AG09309 (cell line): ENCODE measurements at regions not wholly inside any gene's neighbourhood (a gene's known extent, or its start where the extent isn't known, plus 50 kb on each side); places are given as distances from the start of the nearest gene placed in this dataset.

Experiments used
- DNase-seq: peaks from one replicate; pipeline ENCODE4 v3.0.0-alpha.2; 2010; ENCODE audit warnings: low read depth
- H3K4me3 ChIP-seq: 2 replicates; pipeline ENCODE4 v1.5.1; 2011; ENCODE audit warnings: mild to moderate bottlenecking, low read depth, low read length, moderate library complexity; ENCODE audit not compliant: control insufficient read depth
- TF ChIP-seq, protein P1 (sequence below): IDR thresholded peaks from 2 replicates; pipeline ENCODE4 v1.5.1; 2011; ENCODE audit warnings: mild to moderate bottlenecking, low read depth, low read length, inconsistent platforms; ENCODE audit not compliant: insufficient read depth, control insufficient read depth; ENCODE audit errors: missing control alignments

- DNase-seq: no peak
Observed at GRCh38 chr18:79610461-79611039, 69.1 kb upstream of the CTDP1 start.

DNA sequence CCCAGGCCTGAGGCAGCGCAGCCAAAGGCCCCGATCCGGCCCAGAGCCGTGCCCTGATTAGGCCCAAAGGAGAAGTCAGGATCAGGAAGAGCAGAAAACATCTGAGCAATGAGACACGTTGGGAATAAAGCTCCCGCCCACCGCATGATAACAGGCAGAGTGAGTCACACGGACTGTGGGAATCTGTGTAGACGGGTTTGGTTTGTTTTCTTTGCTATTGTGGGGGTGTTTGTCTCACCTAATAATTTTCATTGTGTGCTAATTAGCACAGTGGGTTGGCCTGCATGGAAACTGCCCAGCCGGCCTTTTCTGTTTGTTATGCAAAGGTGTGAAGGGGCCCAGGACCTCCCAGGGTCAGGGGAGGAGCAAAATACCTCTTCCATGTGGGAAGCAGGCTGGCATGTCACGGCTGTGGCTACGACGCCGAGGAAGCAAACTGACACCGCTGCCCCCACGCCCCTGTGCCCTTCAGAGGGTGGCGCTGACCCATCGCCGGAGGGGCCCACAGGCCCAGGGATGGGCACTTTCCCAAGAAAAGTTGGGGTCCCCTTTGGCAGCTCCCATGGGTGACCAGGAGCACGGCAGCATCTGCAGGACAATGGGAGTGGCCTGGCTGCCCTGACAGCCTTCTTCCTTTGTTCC lies 68.4 kb upstream of the CTDP1 start:
- DNase-seq: no peak
- TF ChIP-seq, protein P1, sequence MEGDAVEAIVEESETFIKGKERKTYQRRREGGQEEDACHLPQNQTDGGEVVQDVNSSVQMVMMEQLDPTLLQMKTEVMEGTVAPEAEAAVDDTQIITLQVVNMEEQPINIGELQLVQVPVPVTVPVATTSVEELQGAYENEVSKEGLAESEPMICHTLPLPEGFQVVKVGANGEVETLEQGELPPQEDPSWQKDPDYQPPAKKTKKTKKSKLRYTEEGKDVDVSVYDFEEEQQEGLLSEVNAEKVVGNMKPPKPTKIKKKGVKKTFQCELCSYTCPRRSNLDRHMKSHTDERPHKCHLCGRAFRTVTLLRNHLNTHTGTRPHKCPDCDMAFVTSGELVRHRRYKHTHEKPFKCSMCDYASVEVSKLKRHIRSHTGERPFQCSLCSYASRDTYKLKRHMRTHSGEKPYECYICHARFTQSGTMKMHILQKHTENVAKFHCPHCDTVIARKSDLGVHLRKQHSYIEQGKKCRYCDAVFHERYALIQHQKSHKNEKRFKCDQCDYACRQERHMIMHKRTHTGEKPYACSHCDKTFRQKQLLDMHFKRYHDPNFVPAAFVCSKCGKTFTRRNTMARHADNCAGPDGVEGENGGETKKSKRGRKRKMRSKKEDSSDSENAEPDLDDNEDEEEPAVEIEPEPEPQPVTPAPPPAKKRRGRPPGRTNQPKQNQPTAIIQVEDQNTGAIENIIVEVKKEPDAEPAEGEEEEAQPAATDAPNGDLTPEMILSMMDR: no peak

More at GRCh38 chr18:79610461-79611039, 69.1 kb upstream of the CTDP1 start:
- H3K4me3 ChIP-seq: no peak overlapping the region
- TF ChIP-seq, protein P1: no peak

GRCh38 chr18:79612291-79613108 lies 67.1 kb upstream of the CTDP1 start:
- TF ChIP-seq, protein P1: no peak
- no peak for DNase-seq
- H3K4me3 ChIP-seq: no peak overlapping the region

More for the DNA sequence above, 68.4 kb upstream of the CTDP1 start:
- no peak overlapping the region for H3K4me3 ChIP-seq

- H3K4me3 ChIP-seq: no peak overlapping the region
- TF ChIP-seq, protein P1: no peak
- DNase-seq: no peak
Observed at GRCh38 chr18:79613186-79613931, 66.2 kb upstream of the CTDP1 start.

DNA sequence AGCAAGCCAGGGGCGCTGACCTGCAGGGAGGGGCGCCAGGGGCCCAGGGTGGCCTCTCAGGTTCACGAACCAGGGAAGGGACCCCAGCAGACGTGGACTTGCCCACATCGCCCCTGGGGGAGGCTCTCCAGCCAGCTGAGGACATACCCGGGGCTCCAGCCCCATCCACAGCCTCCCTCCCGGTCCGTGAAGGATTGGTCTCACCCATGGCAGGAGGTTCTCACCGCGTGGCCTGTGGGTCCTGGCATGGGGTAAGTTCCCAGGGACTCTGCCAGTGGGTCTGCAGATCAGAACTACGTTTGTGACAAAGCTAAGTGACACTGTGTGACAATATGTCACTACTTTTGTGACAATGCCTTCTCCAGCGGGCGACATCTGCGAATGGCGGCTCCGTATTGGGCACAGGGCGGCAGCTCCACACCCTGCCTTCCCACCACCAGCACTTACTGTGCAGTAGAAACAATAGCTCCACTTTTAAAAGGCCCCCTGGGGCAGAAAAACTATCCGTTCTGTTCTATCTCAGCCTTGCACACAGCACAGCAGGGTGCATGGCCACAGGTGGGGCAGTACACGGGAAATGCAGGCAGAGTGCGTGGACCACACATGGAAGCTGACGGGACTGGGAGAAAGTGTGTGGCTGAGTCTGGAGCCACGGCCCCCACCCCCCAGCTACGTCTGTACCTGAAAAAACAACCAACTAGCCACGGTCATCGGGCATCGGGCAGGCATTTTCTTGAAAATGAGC lies 65.2 kb upstream of the CTDP1 start:
- TF ChIP-seq, protein P1: no peak
- H3K4me3 ChIP-seq: no peak overlapping the region
- DNase-seq: no peak
